ENCODE measurements at regions not wholly inside any gene's neighbourhood (a gene's known extent, or its start where the extent isn't known, plus 50 kb on each side); places are given as distances from the start of the nearest gene placed in this dataset.

- TF ChIP-seq CTCF (IDR thresholded peaks at IDR 0.05), result no peak
- Histone ChIP-seq H3K36me3 (no peaks in the 10 kb centered on the region), H3K9me3 (no peaks in the 10 kb centered on the region)
These were observed 430.6 kb downstream of the MN1 start for GRCh38 chr22:27370987-27371386.

GRCh38 chr22:27372364-27372763, 429.2 kb downstream of the MN1 start:
- no peak overlapping the region for H3K27ac ChIP-seq
- no peak for TF ChIP-seq CTCF (IDR thresholded peaks at IDR 0.05)
- no peak overlapping the region for H3K4me3 ChIP-seq (ENCODE audit: low read depth in 1 of 2, low read length in 1 of 2)
- H3K36me3 ChIP-seq, result no peaks in the 10 kb centered on the region
- H3K9me3 ChIP-seq, result no peaks in the 10 kb centered on the region
- no peaks in the 10 kb centered on the region for H3K4me1 ChIP-seq (ENCODE audit: control insufficient read depth in 1 of 2, insufficient read depth in 1 of 2, low read depth in 1 of 2, low read length in 1 of 2)
- no peaks in the 10 kb centered on the region for H3K27me3 ChIP-seq

More at GRCh38 chr22:27370987-27371386, 430.6 kb downstream of the MN1 start:
- no peaks in the 10 kb centered on the region for H3K27me3 ChIP-seq
- H3K27ac ChIP-seq, result no peak overlapping the region
- H3K4me1 ChIP-seq (ENCODE audit: control insufficient read depth in 1 of 2, insufficient read depth in 1 of 2, low read depth in 1 of 2, low read length in 1 of 2), result no peaks in the 10 kb centered on the region
- no peak overlapping the region for H3K4me3 ChIP-seq (ENCODE audit: low read depth in 1 of 2, low read length in 1 of 2)

- Histone ChIP-seq H3K4me1 (ENCODE audit: control insufficient read depth in 1 of 2, insufficient read depth in 1 of 2, low read depth in 1 of 2, low read length in 1 of 2) (no peaks in the 10 kb centered on the region), H3K36me3 (no peaks in the 10 kb centered on the region), H3K4me3 (ENCODE audit: low read depth in 1 of 2, low read length in 1 of 2) (no peak overlapping the region), H3K9me3 (no peaks in the 10 kb centered on the region), H3K27me3 (no peaks in the 10 kb centered on the region), H3K27ac (no peak overlapping the region)
- TF ChIP-seq CTCF (IDR thresholded peaks at IDR 0.05), result no peak
These were observed 428.4 kb downstream of the MN1 start for GRCh38 chr22:27372969-27373670.

- H3K36me3 ChIP-seq, result no peaks in the 10 kb centered on the region
- H3K4me1 ChIP-seq (ENCODE audit: control insufficient read depth in 1 of 2, insufficient read depth in 1 of 2, low read depth in 1 of 2, low read length in 1 of 2), result no peaks in the 10 kb centered on the region
- H3K4me3 ChIP-seq (ENCODE audit: low read depth in 1 of 2, low read length in 1 of 2), result no peak overlapping the region
- peaks cover 4% of the 10 kb centered on the region for H3K27me3 ChIP-seq
- no peak overlapping the region for H3K27ac ChIP-seq
- no peaks in the 10 kb centered on the region for H3K9me3 ChIP-seq
- no peak for TF ChIP-seq CTCF (IDR thresholded peaks at IDR 0.05)
These were observed 423.9 kb downstream of the MN1 start for GRCh38 chr22:27377501-27378295.

- H3K36me3 ChIP-seq, result no peaks in the 10 kb centered on the region
- no peaks in the 10 kb centered on the region for H3K9me3 ChIP-seq
- no peak overlapping the region for H3K27ac ChIP-seq
- TF ChIP-seq CTCF (IDR thresholded peaks at IDR 0.05), result no peak
- H3K4me3 ChIP-seq (ENCODE audit: low read depth in 1 of 2, low read length in 1 of 2), result no peak overlapping the region
- no peaks in the 10 kb centered on the region for H3K4me1 ChIP-seq (ENCODE audit: control insufficient read depth in 1 of 2, insufficient read depth in 1 of 2, low read depth in 1 of 2, low read length in 1 of 2)
- peaks cover 4% of the 10 kb centered on the region for H3K27me3 ChIP-seq
These were observed 423.2 kb downstream of the MN1 start for GRCh38 chr22:27378311-27378800.
